Sigmoid colon (tissue), 6 donors: ENCODE measurements at regions not wholly inside any gene's neighbourhood (a gene's known extent, or its start where the extent isn't known, plus 50 kb on each side); places are given as distances from the start of the nearest gene placed in this dataset.

Experiments
- DNase-seq: peaks from one replicate; pipeline ENCODE4 v3.0.0-alpha.2; 2019
- H3K27ac ChIP-seq, 4 donors: fragments of 200-600 bp; sonication (generic); one replicate each; pipeline ENCODE4 v1.5.1; 2016 to 2019; ENCODE audit warnings: mild to moderate bottlenecking in 1 of 4
- H3K27me3 ChIP-seq, 3 donors: fragments of 200-600 bp; sonication (generic); one replicate each; pipeline ENCODE4 v1.5.1; 2019; ENCODE audit warnings: mild to moderate bottlenecking in 1 of 3
- H3K36me3 ChIP-seq, 4 donors: fragments of 200-600 bp; sonication (generic); one replicate each; pipeline ENCODE4 v1.5.1; 2016 to 2019
- H3K4me1 ChIP-seq, 4 donors: fragments of 200-600 bp; sonication (generic); one replicate each; pipeline ENCODE4 v1.5.1; 2017 to 2019
- H3K4me3 ChIP-seq, 4 donors: fragments of 200-600 bp; sonication (generic); one replicate each; pipeline ENCODE4 v1.5.1; 2017 to 2019; ENCODE audit warnings: mild to moderate bottlenecking in 2 of 4, moderate library complexity in 1 of 4
- H3K9me3 ChIP-seq, 4 donors: fragments of 200-600 bp in 3 of 4; sonication (generic) in 3 of 4; one replicate each; pipeline versions ENCODE4 v1.5.1 to v1.6.1; 2013 to 2019
- EP300 ChIP-seq, 4 donors: sonication (generic); formaldehyde crosslinking; IDR thresholded peaks; one replicate each; pipeline ENCODE4 v1.6.1; 2017; ENCODE audit warnings: antibody characterized with exemption in 4 of 4
- POLR2A ChIP-seq, 2 donors: fragments of 450-650 bp; IDR thresholded peaks; one replicate each; pipeline ENCODE4 v1.6.1; 2016; ENCODE audit warnings: antibody characterized with exemption in 2 of 2, mild to moderate bottlenecking in 2 of 2, moderate library complexity in 2 of 2
- POLR2AphosphoS5 ChIP-seq, 4 donors: sonication (generic); formaldehyde crosslinking; IDR thresholded peaks; one replicate each; pipeline ENCODE4 v1.6.1; 2017; ENCODE audit warnings: antibody characterized with exemption in 4 of 4
- WGBS, 2 donors: extraction: QIAGEN DNeasy Blood & Tissue Kit; methylation state at CpG; one replicate each; pipeline ENCODE4 v1.1.7; 2013; 5-methylcytosine and 5-hydroxymethylcytosine counted together
- intact Hi-C: fragments of 100-400 bp; cut with DNase I; formaldehyde crosslinking; loops from one replicate; pipeline ENCODE4 v1.15.1; 2023
- TF ChIP-seq, protein P1 (sequence below), 4 experiments: fragments of 450-650 bp in 3 of 4; fragments of 200-600 bp in 1 of 4; IDR thresholded peaks; one replicate each; pipeline ENCODE4 v1.5.1; 2016 to 2019; ENCODE audit warnings: antibody characterized with exemption in 4 of 4, mild to moderate bottlenecking in 3 of 4, moderate library complexity in 2 of 4
- donor health status: healthy with polysubstance abuse.
- donor health status: healthy.

DNA sequence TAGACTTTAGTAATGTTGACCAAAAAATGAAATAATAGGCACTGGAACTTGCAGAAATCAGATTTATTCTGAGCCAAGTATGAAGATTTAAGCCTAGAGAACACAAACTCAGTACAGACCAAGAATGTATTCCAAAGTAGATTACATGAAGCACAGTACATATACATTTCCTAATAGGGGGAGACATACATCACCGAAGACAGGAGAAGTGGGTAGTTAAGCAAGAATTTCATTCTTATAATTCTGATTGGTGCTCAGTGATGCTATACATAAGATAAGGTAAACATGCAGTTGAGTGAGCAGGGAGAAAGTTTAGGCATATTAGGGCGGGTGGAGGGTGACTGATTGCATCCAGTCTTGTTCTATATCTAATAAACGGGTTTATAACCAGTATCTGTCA is 2218.8 kb downstream of the PCDH9 start:
- DNase-seq: no peak
- 36 to 61% methylated on average over 3 of the region's 3 CpGs for WGBS, 2 donors
- TF ChIP-seq POLR2AphosphoS5 (IDR thresholded peaks at IDR 0.05) (no peak), EP300 (IDR thresholded peaks at IDR 0.05) (no peak), POLR2A (IDR thresholded peaks at IDR 0.05) (no peak)
- TF ChIP-seq, protein P1, sequence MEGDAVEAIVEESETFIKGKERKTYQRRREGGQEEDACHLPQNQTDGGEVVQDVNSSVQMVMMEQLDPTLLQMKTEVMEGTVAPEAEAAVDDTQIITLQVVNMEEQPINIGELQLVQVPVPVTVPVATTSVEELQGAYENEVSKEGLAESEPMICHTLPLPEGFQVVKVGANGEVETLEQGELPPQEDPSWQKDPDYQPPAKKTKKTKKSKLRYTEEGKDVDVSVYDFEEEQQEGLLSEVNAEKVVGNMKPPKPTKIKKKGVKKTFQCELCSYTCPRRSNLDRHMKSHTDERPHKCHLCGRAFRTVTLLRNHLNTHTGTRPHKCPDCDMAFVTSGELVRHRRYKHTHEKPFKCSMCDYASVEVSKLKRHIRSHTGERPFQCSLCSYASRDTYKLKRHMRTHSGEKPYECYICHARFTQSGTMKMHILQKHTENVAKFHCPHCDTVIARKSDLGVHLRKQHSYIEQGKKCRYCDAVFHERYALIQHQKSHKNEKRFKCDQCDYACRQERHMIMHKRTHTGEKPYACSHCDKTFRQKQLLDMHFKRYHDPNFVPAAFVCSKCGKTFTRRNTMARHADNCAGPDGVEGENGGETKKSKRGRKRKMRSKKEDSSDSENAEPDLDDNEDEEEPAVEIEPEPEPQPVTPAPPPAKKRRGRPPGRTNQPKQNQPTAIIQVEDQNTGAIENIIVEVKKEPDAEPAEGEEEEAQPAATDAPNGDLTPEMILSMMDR (IDR thresholded peaks at IDR 0.05): no peak

DNA sequence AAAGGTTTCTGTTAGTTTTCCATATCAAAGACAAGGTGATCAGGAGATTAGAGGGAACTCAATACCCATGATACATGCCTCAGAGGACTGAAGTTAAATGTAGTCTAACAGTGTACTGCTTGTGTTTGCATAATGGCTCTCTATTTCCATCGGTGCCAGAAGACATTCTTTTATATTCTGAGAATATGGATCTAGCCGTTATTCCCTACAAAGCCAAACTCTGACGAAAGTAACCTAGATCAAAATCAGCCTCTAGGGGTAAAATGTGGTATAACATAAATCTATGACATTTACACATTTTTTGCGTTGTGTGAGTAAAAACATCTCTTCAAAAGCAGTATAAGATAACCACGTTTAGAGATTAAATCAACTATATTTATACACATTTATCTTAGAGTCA is 2232.7 kb downstream of the PCDH9 start:
- no peaks in the 10 kb centered on the region for H3K36me3 ChIP-seq

More for the DNA sequence above, 2218.8 kb downstream of the PCDH9 start:
- Histone ChIP-seq H3K9me3 (no peaks in the 10 kb centered on the region), H3K36me3 (no peaks in the 10 kb centered on the region), H3K4me3 (no peak overlapping the region), H3K27ac (no peak overlapping the region), H3K27me3 (no peaks in the 10 kb centered on the region), H3K4me1 (no peaks in the 10 kb centered on the region)
- intact Hi-C loops: no loop called here

DNA sequence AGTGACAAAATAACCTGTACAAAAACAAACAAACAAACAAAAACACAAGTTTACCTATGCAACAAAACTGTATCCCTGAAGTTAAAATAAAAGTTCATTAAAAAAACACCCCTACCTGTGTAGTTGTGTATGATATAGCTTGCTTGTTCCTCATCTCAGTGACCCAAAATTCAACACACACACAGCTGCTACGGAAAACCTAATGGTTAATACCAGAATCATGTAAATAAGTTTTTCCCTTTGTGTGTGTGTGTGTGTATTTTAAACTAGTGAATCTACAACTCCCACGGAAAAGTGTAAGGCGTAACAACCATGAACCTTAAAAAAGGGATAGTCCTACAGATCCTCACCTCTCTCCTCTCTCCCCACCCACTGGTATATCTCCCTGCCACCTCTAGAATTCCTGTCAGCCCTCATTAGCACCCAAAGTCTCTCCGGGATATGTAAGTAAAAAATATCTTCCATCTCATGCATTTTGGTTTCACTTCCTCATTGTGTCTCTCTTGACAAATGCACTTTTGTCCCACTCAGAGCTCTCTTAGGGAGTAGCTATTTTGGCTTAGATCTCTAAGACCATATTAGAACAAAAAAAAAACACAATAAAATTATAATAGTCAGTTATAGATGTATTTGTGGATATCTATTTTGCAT is 2236.5 kb downstream of the PCDH9 start:
- no peaks in the 10 kb centered on the region for H3K4me1 ChIP-seq
- no peaks in the 10 kb centered on the region for H3K9me3 ChIP-seq
- no peak for DNase-seq
- H3K27me3 ChIP-seq: no peaks in the 10 kb centered on the region
- 70 to 82% methylated on average over 4 of the region's 4 CpGs for WGBS, 2 donors
- no peak overlapping the region for H3K4me3 ChIP-seq
- H3K36me3 ChIP-seq: no peaks in the 10 kb centered on the region
- no peak for TF ChIP-seq EP300 (IDR thresholded peaks at IDR 0.05)
- no peak for TF ChIP-seq POLR2AphosphoS5 (IDR thresholded peaks at IDR 0.05)
- TF ChIP-seq POLR2A (IDR thresholded peaks at IDR 0.05): no peak
- TF ChIP-seq, protein P1 (IDR thresholded peaks at IDR 0.05): no peak
- H3K27ac ChIP-seq: no peak overlapping the region
- intact Hi-C loops: no loop called here

More for the DNA sequence above, 2232.7 kb downstream of the PCDH9 start:
- H3K27me3 ChIP-seq: no peaks in the 10 kb centered on the region
- no peaks in the 10 kb centered on the region for H3K4me1 ChIP-seq
- H3K27ac ChIP-seq: no peak overlapping the region
- intact Hi-C loops: no loop called here
- TF ChIP-seq POLR2AphosphoS5 (IDR thresholded peaks at IDR 0.05) (no peak), EP300 (IDR thresholded peaks at IDR 0.05) (no peak), POLR2A (IDR thresholded peaks at IDR 0.05) (no peak)
- TF ChIP-seq, protein P1 (IDR thresholded peaks at IDR 0.05): no peak
- no peaks in the 10 kb centered on the region for H3K9me3 ChIP-seq
- no peak overlapping the region for H3K4me3 ChIP-seq
- WGBS, 2 donors: 84 to 85% methylated on average over 5 of the region's 5 CpGs
- DNase-seq: no peak

DNA sequence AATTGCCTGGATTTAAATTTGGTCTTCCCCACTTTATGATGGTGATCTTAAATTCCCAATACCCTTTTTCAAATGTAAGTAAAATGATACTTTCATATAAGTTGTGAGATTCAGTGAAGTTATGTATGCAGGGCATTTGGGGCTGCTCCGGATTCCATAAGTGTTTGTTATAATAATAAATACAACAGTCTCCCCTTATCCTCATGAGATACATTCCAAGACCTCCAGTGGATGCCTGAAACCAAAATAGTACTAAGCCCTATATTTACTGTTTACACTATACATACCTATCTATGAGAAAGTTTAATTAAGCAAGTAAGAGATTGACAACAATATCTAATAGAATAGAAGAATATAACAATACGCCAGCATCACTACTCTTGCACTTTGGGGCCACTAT is 2237.8 kb downstream of the PCDH9 start:
- Histone ChIP-seq H3K27ac (no peak overlapping the region), H3K36me3 (no peaks in the 10 kb centered on the region), H3K27me3 (no peaks in the 10 kb centered on the region), H3K9me3 (no peaks in the 10 kb centered on the region), H3K4me1 (no peaks in the 10 kb centered on the region), H3K4me3 (no peak overlapping the region)
- DNase-seq: no peak
- TF ChIP-seq POLR2A (IDR thresholded peaks at IDR 0.05) (no peak), EP300 (IDR thresholded peaks at IDR 0.05) (no peak), POLR2AphosphoS5 (IDR thresholded peaks at IDR 0.05) (no peak)
- TF ChIP-seq, protein P1 (IDR thresholded peaks at IDR 0.05): no peak
- intact Hi-C loops: no loop called here
- WGBS, 2 donors: 48 to 64% methylated on average over 2 of the region's 2 CpGs

DNA sequence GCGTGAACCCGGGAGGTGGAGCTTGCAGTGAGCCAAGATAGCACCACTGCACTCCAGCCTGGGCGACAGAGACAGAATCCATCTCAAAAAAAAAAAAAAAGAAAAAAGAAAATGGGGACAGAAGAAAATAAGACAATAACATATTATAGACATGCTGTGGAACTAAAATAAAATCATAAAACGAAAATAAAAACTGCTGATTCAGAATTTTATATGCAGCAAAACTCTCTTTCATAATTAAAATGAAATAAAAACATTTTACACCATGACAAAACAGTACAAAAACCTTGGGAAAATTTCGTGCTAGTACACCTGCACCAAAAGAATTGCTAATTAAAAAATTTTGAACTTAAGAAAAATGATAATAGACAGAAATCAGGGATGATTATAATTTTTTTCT is 2245.1 kb downstream of the PCDH9 start:
- no peaks in the 10 kb centered on the region for H3K36me3 ChIP-seq
- 49 to 64% methylated on average over 5 of the region's 5 CpGs for WGBS, 2 donors
- no peaks in the 10 kb centered on the region for H3K9me3 ChIP-seq
- no peaks in the 10 kb centered on the region for H3K27me3 ChIP-seq
- DNase-seq: no peak
- TF ChIP-seq EP300 (IDR thresholded peaks at IDR 0.05) (no peak), POLR2AphosphoS5 (IDR thresholded peaks at IDR 0.05) (no peak), POLR2A (IDR thresholded peaks at IDR 0.05) (no peak)
- TF ChIP-seq, protein P1 (IDR thresholded peaks at IDR 0.05): no peak
- H3K4me1 ChIP-seq: no peaks in the 10 kb centered on the region
- no peak overlapping the region for H3K4me3 ChIP-seq
- intact Hi-C loops: no loop called here
- H3K27ac ChIP-seq: no peak overlapping the region
